ENCODE measurements at regions not wholly inside any gene's neighbourhood (a gene's known extent, or its start where the extent isn't known, plus 50 kb on each side); places are given as distances from the start of the nearest gene placed in this dataset.

- TF ChIP-seq CTCF (conservative IDR thresholded peaks at IDR 0.05; ENCODE audit: low read depth, low read length) (no peak), EZH2phosphoT487 (IDR thresholded peaks at IDR 0.05; ENCODE audit: borderline replicate concordance, low read length) (no peak), EZH2 (IDR thresholded peaks at IDR 0.05; ENCODE audit: low read length, unreplicated experiment) (no peak)
Observed at GRCh38 chr14:106230071-106230470, 703.7 kb downstream of the TMEM121 start.
